Activated CD8-positive, alpha-beta T cell treated with anti-CD3 and anti-CD28 coated beads, Interleukin-2, amount 10 ng/mL, durations not matched to agents 7 days and 5 days (primary cell): ENCODE measurements at regions not wholly inside any gene's neighbourhood (a gene's known extent, or its start where the extent isn't known, plus 50 kb on each side); places are given as distances from the start of the nearest gene placed in this dataset.
"Not testable (repeated sequence)": the region's sequence is repeated elsewhere in the genome, so short reads cannot be mapped to it uniquely, and the experiment has no call there.

Experiments used
- ATAC-seq: fragments of 150-1000 bp; cut with Tn5 transposase; one replicate; pipeline ENCODE4 v1.10.0; 2021; ENCODE audit warnings: moderate library complexity
- CTCF ChIA-PET: fragments of 350-600 bp; sonication (Branson Sonifier 250); formaldehyde crosslinking; loops from one replicate; lab custom pipeline; 2021; ENCODE audit warnings: antibody characterized with exemption; lab: Charles Lee
- POLR2A ChIA-PET: fragments of 350-600 bp; sonication (Branson Sonifier 250); formaldehyde crosslinking; loops from one replicate; lab custom pipeline; 2021; ENCODE audit warnings: antibody characterized with exemption; lab: Charles Lee
- DNase-seq: peaks from one replicate; pipeline ENCODE4 v3.0.0-alpha.2; 2020
- H3K27ac Mint-ChIP-seq: one replicate; pipeline ENCODE4 v1.8.0; 2021; ENCODE audit warnings: mild to moderate bottlenecking, mixed read lengths
- H3K27me3 Mint-ChIP-seq: one replicate; pipeline ENCODE4 v1.8.0; 2021; ENCODE audit warnings: low read depth, mixed read lengths
- H3K36me3 Mint-ChIP-seq: one replicate; pipeline ENCODE4 v1.8.0; 2021; ENCODE audit warnings: low read depth, mixed read lengths
- H3K4me1 Mint-ChIP-seq: one replicate; pipeline ENCODE4 v1.8.0; 2021; ENCODE audit warnings: low read depth, mixed read lengths
- H3K4me3 Mint-ChIP-seq: one replicate; pipeline ENCODE4 v1.8.0; 2021; ENCODE audit warnings: mild to moderate bottlenecking, mixed read lengths
- H3K9me3 Mint-ChIP-seq: one replicate; pipeline ENCODE4 v1.8.0; 2022; ENCODE audit warnings: mixed read lengths; ENCODE audit not compliant: insufficient read depth

DNA sequence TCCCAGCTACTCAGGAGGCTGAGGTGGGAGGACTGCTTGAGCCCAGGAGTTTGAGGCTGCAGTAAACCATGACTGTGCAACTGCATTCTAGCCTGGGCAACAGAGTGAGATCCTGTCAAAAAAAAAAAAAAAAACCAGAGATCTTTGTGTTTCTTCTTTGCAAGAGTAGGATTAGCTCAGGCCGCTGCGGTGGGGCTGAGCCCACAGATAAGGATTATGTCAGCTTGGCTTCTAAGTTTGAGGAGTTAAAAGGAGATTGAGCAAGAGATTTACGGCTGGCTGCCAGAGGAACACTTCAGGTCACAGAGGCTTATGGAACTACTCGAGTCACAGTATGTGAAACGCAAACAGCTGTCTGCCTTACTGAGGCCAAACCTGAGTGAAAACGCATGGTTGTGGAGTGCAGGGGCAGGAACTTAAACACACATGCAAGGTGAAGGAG lies 146.7 kb upstream of the L3MBTL4 start:
- Mint-ChIP-seq H3K36me3 (no peaks in the 10 kb centered on the region), H3K9me3 (peaks cover 2% of the 10 kb centered on the region), H3K27ac (no peak overlapping the region), H3K4me1 (no peaks in the 10 kb centered on the region), H3K27me3 (no peaks in the 10 kb centered on the region), H3K4me3 (no peak overlapping the region)
- CTCF ChIA-PET, result no interaction called here
- POLR2A ChIA-PET, result no interaction called here
- no peak for ATAC-seq
- no peak for DNase-seq

- Mint-ChIP-seq H3K36me3 (no peaks in the 10 kb centered on the region), H3K9me3 (peaks cover 2% of the 10 kb centered on the region), H3K27ac (no peak overlapping the region), H3K27me3 (no peaks in the 10 kb centered on the region), H3K4me1 (no peaks in the 10 kb centered on the region), H3K4me3 (no peak overlapping the region)
- CTCF ChIA-PET, result no interaction called here
- POLR2A ChIA-PET, result no interaction called here
- no peak for DNase-seq
- ATAC-seq, result no peak
Observed at GRCh38 chr18:6561862-6562291, 147.2 kb upstream of the L3MBTL4 start.

DNA sequence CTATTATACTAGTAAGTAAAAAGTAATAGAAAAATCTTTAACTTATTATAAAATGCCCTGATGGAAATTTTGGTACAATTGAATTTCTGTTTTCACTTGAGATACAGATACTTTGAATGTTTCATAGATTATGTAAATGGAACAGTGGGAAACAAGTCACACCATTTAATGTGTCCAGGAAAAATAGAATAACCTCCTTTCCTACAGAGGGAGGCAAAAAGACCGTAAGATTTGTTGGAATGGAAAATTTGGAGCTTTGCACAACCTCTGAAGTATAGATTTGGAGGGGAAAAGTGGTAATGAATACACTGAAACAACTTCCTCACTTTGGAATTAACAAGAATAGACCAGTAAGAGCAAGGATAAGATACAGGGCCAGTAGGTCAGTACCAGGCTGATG lies 149.2 kb upstream of the L3MBTL4 start:
- Mint-ChIP-seq H3K9me3 (peaks cover 2% of the 10 kb centered on the region), H3K4me1 (no peaks in the 10 kb centered on the region), H3K27me3 (no peaks in the 10 kb centered on the region), H3K36me3 (no peaks in the 10 kb centered on the region), H3K4me3 (no peak overlapping the region), H3K27ac (no peak overlapping the region)
- ATAC-seq (no peak), DNase-seq (no peak)
- CTCF ChIA-PET, result no interaction called here
- POLR2A ChIA-PET, result no interaction called here

GRCh38 chr18:6564950-6565814 lies 150.5 kb upstream of the L3MBTL4 start:
- H3K27me3 Mint-ChIP-seq, result no peaks in the 10 kb centered on the region
- ATAC-seq, result no peak

GRCh38 chr18:6565815-6566081 lies 151.0 kb upstream of the L3MBTL4 start:
- POLR2A ChIA-PET, result no interaction called here
- Mint-ChIP-seq H3K27ac (no peak overlapping the region), H3K4me3 (no peak overlapping the region), H3K36me3 (no peaks in the 10 kb centered on the region), H3K9me3 (peaks cover 2% of the 10 kb centered on the region), H3K27me3 (no peaks in the 10 kb centered on the region), H3K4me1 (no peaks in the 10 kb centered on the region)
- ATAC-seq (no peak), DNase-seq (no peak)
- CTCF ChIA-PET, result no interaction called here

More at GRCh38 chr18:6564950-6565814, 150.5 kb upstream of the L3MBTL4 start:
- no peaks in the 10 kb centered on the region for H3K36me3 Mint-ChIP-seq
- no peak for DNase-seq
- H3K4me1 Mint-ChIP-seq, result no peaks in the 10 kb centered on the region
- no peak overlapping the region for H3K27ac Mint-ChIP-seq
- ChIA-PET POLR2A (no interaction called here), CTCF (no interaction called here)
- no peak overlapping the region for H3K4me3 Mint-ChIP-seq
- H3K9me3 Mint-ChIP-seq, result peaks cover 2% of the 10 kb centered on the region

- Mint-ChIP-seq H3K27me3 (no peaks in the 10 kb centered on the region), H3K27ac (no peak overlapping the region), H3K4me3 (no peak overlapping the region), H3K36me3 (no peaks in the 10 kb centered on the region), H3K9me3 (peaks cover 2% of the 10 kb centered on the region), H3K4me1 (no peaks in the 10 kb centered on the region)
- ChIA-PET CTCF (no interaction called here), POLR2A (no interaction called here)
- ATAC-seq (no peak), DNase-seq (no peak)
Observed at GRCh38 chr18:6566338-6566911, 151.7 kb upstream of the L3MBTL4 start.

- POLR2A ChIA-PET, result no interaction called here
- Mint-ChIP-seq H3K27me3 (no peaks in the 10 kb centered on the region), H3K27ac (no peak overlapping the region), H3K36me3 (no peaks in the 10 kb centered on the region), H3K4me3 (no peak overlapping the region), H3K4me1 (no peaks in the 10 kb centered on the region), H3K9me3 (peaks cover 2% of the 10 kb centered on the region)
- DNase-seq (no peak), ATAC-seq (no peak)
- CTCF ChIA-PET, result no interaction called here
Observed at GRCh38 chr18:6569813-6570212, 155.1 kb upstream of the L3MBTL4 start.

GRCh38 chr18:6570581-6571238 lies 156.0 kb upstream of the L3MBTL4 start:
- no peak for ATAC-seq
- ChIA-PET CTCF (no interaction called here), POLR2A (no interaction called here)
- Mint-ChIP-seq H3K4me1 (no peaks in the 10 kb centered on the region), H3K9me3 (peaks cover 1% of the 10 kb centered on the region), H3K27me3 (no peaks in the 10 kb centered on the region), H3K27ac (no peak overlapping the region), H3K36me3 (no peaks in the 10 kb centered on the region), H3K4me3 (no peak overlapping the region)
- DNase-seq, result no peak

- Mint-ChIP-seq H3K27me3 (no peaks in the 10 kb centered on the region), H3K9me3 (peaks cover 3% of the 10 kb centered on the region), H3K36me3 (no peaks in the 10 kb centered on the region), H3K27ac (no peak overlapping the region), H3K4me1 (no peaks in the 10 kb centered on the region), H3K4me3 (no peak overlapping the region)
- CTCF ChIA-PET, result no interaction called here
- DNase-seq (no peak), ATAC-seq (no peak)
- POLR2A ChIA-PET, result no interaction called here
Observed at GRCh38 chr18:6571239-6571602, 156.5 kb upstream of the L3MBTL4 start.

- H3K27ac Mint-ChIP-seq, H3K36me3 Mint-ChIP-seq, H3K9me3 Mint-ChIP-seq, CTCF ChIA-PET, DNase-seq, H3K4me3 Mint-ChIP-seq, POLR2A ChIA-PET, H3K27me3 Mint-ChIP-seq, ATAC-seq, H3K4me1 Mint-ChIP-seq: not testable (repeated sequence)
Observed at GRCh38 chr18:6572192-6572591, 157.3 kb upstream of the ARHGAP28 start.

DNA sequence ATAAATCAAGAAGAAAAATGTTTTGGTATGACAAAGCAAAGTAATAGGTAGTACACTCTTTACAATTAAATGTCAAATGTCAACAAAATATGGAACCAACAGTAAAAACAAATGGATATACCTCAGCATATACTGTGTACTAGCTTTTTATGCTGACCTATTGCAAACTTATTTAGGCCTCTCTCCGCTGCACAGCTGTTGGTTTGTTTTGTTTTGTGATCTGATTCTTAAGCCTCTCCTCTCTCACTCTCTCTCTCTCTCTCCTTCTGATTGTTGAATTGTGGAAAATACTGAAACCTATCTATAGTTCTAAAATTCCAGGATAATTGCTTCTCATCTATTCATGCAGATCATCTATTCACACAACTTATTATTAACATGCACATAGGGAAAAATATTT lies 154.9 kb upstream of the ARHGAP28 start:
- no peaks in the 10 kb centered on the region for H3K4me1 Mint-ChIP-seq
- CTCF ChIA-PET, result no interaction called here
- POLR2A ChIA-PET, result no interaction called here
- ATAC-seq (no peak), DNase-seq (no peak)
- no peak overlapping the region for H3K4me3 Mint-ChIP-seq
- H3K36me3 Mint-ChIP-seq, result no peaks in the 10 kb centered on the region
- H3K27ac Mint-ChIP-seq, result no peak overlapping the region
- no peaks in the 10 kb centered on the region for H3K27me3 Mint-ChIP-seq
- H3K9me3 Mint-ChIP-seq, result peaks cover 6% of the 10 kb centered on the region

DNA sequence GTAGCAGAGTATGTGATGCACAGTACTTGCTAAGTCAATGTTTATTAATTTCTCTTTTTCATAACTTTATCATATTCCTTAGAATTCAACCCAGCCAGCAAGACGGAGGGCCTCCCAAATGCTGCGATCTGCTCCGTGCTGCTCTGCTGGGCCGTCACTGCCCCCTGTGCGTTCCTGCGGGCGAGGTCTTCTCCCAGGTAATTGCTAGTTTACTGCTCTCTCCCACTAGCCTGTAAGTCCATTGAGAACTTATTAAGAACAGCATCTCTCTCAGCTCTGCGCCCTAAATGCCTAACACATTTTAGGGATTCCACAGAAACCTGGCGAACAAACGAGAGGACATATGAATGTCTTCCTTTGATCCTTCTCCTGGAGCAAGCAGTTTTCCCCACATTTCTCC lies 153.6 kb upstream of the ARHGAP28 start:
- H3K4me3 Mint-ChIP-seq, result no peak overlapping the region
- peaks cover 6% of the 10 kb centered on the region for H3K9me3 Mint-ChIP-seq
- no peak for ATAC-seq

More for the DNA sequence above, 153.6 kb upstream of the ARHGAP28 start:
- no peak overlapping the region for H3K27ac Mint-ChIP-seq
- H3K4me1 Mint-ChIP-seq, result no peaks in the 10 kb centered on the region
- no peak for DNase-seq
- H3K27me3 Mint-ChIP-seq, result no peaks in the 10 kb centered on the region
- H3K36me3 Mint-ChIP-seq, result no peaks in the 10 kb centered on the region
- ChIA-PET POLR2A (no interaction called here), CTCF (no interaction called here)
